ENCODE measurements at regions not wholly inside any gene's neighbourhood (a gene's known extent, or its start where the extent isn't known, plus 50 kb on each side); places are given as distances from the start of the nearest gene placed in this dataset.
"Not testable (repeated sequence)": the region's sequence is repeated elsewhere in the genome, so short reads cannot be mapped to it uniquely, and the experiment has no call there.

DNA sequence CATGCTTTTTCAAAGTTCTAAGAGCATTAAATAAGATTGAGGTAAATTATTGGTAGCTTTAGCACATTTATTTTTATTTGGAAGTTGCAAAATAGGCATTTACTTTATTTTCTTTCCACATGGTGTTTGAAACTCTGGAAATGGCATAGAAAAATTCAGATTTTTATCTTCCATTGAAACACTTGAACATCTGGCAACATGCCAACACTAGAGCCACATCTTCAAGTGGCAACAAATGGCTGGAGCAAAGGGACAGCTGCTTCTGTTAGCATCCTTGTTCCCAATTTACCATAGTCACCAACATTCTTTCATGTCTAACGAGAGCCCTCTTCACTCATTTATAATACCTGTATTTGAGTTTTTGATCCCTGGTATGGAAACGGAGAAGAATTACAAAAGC, 539.9 kb downstream of the ZNF608 start:
- DNase-seq, result no peak

DNA sequence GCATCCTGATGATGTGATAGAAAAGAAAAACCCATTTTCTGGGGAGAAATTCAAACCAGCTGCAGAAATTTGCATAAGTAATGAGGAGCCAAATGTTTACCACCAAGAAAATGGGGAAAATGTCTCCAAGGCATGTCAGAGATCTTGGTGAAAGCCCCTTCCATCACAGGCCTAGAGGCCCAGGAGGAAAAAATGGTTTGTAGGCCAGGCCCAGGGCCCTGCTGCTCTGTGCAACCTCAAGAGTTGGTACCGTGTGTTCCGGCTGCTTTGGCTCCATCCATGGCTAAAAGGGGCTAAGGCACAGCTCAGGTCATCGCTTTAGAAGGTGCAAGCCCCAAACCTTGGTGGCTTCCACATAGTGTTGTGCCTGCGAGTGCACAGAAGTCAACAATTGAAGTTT, 543.1 kb downstream of the ZNF608 start:
- no peak for DNase-seq

DNA sequence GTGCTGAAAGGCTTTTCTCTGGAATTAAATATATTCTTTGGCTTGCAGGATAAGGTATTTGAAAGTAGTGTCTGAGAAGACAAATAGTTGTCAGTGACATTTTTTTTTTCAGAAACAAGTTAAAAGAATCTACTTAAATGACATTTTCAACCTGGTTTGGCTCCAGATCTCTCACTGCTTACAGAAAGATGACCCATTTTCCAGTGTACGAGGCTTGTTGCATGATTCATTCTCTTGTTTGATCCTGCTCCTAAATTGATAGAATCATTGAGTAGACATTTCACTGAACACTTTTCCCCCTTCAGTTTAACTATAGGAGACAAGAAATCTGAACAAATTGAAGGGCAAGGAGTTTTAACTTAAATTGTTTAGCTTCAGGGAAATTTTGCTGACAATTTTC, 546.1 kb downstream of the ZNF608 start:
- no peak for DNase-seq

DNA sequence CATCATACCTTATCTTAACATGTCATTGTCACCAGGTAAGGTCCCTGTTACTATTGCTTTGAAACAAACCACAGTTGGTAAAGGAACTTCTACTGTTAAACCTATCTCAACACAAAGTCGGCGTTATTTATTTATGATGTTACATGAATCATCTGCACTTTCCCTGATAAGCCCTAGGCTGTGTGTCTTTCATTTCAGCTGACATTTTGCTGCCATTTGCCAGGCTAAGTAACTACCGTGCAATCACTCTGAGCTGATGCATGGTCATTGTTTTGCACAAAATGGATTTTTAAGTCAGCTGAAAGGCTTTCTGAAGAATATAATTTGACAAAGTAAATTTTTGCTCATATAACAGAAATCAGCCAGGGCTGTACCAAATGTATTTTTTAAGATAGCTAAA, 546.5 kb downstream of the ZNF608 start:
- DNase-seq, result no peak

DNA sequence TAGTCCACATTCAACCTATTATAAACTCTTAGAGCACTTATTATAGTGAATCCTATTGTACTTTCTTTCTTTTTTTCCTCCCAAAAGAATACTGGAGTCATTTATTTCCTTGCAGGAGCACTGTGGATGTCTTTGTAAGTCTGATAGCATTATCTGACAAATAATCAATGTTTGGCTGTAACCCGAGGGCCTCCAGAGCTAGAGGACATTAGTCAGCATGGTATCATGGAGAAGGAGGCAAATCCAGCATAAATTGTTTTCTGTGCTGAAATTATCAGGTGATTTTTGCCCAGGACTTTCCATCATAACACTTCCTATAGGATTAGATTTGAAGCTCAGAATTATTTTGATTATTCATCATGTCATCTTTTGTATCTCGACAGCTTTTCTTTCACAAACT, 551.0 kb downstream of the ZNF608 start:
- DNase-seq, result no peak

DNA sequence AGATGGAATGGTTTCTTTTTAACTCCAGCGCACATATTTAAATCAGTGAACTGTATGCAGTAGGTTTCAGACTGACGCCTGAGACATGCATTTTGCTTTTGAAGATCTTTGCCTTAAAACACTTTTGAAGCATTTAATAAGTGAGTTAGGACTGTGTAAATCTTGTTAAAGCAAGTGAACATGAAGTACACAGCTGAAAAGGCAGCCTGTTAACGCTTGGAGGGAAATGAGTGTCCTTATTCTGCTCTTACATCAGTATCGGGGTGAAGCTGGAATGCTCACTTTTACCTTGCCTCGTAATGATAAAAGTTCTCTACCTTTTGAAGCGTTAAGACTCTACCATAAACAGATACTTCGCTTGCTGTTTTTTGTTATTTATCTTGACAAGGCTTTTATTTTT, 552.2 kb downstream of the ZNF608 start:
- no peak for DNase-seq

DNA sequence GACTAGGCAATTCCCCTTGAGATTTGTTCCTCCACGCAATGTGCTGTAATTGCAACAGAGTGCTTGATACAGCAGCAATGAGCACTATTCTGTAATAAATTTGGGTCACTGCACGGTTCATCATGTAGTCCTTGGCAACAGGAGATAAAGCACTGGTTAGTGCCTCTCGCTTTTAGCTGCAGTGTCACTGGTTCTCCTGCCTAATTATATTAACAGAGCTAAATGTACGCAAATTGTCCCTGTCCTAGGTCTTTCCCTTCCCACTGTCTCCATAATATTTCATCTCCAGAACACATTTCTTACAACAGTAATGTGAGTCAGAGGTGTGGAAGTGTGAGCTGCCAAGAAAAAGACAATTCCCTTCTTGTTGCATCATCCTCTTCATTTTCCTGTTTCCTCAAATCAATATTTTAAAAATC, 553.1 kb downstream of the ZNF608 start:
- DNase-seq, result no peak

DNA sequence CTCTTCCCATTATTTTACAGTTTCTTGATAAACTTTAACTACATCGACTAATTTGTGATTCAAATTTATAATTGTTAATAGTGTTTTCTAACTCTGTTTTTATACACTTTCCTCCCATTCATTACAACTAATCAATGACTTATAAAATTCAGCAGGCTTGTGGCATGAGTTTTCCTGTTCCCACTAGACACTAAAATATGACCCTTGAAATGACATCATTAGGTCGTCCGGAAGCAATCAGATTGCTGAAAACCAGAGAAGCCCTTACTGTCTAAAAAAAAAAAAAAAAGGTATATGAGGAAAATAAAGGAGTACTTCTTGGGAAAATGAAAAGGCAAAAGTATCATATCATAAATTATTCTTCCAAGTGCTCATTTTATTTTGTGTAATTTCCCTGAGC, 553.7 kb downstream of the ZNF608 start:
- DNase-seq, result no peak

DNA sequence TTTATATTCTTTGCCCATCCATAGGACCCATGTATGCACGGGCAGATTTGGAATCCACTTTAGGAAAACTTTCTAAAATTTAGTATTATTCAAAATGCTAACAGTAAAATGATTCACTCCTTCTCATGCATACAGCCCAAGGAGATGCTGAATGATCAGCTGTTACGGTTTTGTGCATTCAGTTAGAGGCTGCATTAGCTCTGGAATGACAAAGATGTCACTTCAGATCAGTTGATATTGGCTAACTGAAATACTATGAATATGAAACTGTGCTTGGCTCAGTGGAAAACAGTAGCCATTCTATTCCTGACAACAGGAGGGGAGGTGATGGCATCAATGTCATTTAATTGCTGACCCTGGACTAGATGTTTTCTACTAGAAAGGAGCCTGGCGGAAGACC, 560.7 kb downstream of the ZNF608 start:
- no peak for DNase-seq

DNA sequence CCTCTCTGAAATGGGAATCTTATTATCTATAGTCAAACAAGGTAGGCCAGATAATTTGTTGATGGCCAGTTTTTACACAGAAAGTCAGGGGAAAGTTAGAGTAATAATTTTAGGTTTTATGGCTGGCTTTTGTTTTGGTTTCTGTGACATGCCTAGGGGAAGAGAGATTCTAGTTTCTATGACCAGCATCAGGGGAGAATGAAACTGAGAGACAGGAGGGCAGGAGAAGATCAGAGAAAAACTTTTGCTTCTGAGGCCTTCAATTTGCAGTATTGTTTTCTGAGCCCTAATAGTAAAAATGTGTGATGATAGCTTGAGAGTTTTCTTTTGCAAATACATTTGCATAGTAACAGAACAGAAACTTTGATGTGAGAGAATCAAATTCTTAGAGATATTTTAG, 564.3 kb downstream of the ZNF608 start:
- no peak for DNase-seq

DNA sequence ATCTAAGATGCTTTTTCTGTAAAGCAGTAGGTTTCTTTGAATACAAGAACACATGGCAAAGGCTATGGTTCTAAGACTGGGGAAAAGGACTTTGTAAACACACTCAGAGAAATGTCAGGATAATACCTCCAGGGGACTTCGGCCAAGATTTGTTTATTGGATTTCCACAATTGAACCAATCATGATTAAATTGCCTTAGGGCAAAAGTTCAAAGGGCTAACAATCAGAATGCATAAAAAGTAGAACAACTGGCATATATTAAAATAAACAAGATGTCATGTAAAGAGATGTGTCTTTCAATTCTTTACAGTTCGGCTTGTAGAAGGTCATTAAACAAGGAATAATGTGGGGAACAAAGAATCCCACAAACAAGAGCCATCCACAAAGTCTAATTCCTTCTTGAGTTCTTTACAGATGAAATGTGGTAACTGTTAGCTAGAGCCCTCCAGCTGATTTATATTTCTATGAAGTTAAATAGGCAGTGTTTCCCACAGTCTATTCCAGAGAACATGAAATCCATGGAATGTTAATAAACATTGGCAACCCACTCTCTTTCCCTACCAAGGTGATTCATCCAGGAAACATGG, 565.5 kb downstream of the ZNF608 start:
- no peak for DNase-seq

DNA sequence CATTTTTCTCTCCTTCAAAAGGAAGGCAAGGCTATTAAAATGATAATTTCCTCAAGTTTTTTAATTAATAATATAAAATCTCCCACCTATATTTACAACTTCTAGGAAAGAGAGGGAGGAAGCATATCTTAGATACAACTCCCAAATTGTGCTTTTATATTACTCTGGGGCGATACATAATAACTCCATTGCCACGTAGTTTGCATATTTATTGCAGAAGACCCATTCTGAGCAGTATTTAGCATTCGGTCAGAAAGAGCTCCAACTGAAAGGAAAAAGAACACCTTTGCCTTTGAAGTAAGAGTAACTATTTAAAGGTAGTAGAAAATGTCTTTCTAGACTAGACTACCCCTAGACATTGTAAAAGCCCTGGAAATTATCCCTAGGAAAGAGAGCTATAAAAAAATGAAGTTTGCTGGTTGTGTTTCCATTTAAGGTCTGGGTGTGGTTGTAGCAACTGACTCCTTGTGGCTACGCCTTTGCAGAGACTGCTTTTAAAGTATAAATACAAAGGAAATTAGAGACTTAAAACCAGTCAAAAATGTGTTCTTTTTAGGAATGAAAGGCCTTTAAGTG, 566.1 kb downstream of the ZNF608 start:
- no peak for DNase-seq

DNA sequence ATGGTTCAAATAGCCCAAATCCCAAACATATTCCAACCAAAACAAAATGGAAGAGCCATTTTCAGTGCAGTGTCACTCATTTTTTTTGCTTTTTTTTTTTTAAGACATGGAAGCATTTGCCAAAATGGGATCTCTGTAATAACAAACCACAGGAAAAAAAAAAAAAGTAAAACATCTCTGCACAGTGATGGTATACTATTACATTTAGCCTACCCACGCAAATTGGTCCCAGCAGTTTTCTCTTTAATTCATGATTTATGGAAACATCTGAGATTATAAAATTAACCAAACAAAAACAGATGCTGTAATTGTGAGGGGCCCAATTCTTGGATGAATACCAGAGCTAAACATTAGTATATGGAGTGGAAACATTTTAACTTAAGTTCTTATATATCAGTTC, 566.6 kb downstream of the ZNF608 start:
- no peak for DNase-seq

DNA sequence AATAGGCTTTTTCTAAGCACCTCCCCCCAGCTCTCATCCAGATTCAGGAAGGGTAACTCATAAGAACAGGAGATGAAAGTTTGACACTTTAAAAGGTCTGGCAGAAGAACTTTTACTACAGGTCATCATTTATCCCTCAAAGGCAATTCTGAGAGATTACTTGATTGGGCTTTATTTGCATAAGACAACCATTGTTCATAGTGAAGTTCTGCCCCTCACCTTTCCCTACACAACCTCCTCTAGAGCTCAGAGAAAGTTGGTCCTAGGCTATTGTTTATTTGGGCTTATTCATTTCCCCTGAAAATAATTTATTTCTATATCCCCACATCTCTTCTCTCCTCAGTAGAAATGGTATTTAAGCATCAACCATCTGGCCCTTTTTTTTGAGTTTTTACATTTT, 568.4 kb downstream of the ZNF608 start:
- DNase-seq, result no peak

DNA sequence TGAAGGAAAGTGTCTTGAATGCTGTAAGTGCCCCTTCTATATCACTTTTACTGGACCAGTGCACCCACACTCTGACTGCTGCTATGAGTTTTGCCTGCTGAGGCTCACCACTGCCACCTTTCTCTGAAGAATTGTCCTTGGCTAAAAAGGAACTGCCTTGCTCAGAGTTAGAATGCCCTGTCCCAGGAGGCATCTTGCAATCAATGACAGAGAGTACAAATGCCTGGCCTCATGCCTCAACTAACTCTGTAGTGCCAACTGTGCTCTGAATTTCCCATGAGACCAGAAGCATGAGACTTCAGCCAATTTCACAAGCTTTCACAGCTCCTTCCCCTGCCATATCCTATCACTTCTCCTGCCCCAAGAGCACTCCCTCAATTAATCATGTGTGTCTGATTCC, 569.7 kb downstream of the ZNF608 start:
- no peak for DNase-seq

DNA sequence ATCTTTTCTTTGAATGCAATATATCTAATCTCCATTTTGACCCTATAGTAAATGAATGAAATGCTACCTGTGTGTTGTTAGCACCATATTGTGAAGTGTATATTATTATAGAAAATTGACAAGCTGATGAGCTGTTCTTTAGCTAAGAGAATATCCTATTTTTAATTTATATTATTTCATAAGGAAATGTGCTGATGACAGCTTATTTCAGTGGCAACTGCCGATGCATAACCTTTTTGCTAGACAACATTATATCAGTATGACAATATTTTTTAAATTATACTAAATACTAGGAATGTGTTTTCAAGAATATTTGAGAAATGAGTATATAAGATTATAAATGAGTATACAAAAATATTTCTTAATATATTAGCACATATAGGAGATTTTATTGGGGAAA, 573.1 kb downstream of the ZNF608 start:
- no peak for DNase-seq

DNA sequence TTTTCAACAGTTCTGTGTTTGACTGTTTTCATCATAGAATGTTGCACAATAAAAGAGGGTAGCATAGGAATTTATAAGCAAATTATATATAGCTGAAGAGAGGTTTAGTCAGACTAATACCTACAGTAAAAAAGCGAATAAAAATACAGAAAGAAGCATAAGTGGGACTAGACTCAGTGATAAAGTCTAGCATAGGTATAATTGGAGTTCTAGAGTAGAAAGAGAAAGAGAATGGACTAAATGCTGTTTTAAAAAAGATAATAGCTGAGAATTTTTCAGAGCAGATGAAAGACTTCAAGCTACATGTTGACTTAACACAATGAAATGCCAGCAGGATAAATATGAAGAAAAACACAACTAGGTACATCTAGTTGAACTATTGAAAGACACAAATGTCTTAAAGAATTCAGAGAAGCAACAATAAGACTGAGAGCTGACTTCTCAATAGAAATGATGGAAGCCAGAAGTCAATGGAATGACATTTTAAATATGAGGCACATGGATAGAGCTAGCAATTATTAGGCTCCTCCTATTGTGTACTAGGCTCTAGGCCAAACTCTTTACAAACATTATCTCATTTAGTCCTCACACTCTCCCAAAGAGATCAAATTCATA, 573.9 kb downstream of the ZNF608 start:
- no peak for DNase-seq

DNA sequence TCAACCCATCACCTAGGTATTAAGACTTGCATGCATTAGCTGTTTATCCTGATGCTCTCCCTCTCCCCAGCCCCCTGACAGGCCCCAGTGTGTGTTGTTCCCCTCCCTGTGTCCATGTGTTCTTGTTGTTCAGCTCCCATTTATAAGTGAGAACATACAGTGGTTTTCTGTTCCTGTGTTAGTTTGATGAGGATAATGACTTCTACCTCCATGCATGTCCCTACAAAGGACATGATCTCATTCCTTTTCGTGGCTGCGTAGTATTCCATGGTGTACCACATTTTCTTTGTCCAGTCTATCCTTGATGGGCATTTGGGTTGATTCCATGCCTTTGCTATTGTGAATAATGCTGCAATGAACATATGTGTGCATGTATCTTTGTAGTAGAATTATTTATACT, 578.3 kb downstream of the ZNF608 start:
- DNase-seq, result not testable (repeated sequence)

DNA sequence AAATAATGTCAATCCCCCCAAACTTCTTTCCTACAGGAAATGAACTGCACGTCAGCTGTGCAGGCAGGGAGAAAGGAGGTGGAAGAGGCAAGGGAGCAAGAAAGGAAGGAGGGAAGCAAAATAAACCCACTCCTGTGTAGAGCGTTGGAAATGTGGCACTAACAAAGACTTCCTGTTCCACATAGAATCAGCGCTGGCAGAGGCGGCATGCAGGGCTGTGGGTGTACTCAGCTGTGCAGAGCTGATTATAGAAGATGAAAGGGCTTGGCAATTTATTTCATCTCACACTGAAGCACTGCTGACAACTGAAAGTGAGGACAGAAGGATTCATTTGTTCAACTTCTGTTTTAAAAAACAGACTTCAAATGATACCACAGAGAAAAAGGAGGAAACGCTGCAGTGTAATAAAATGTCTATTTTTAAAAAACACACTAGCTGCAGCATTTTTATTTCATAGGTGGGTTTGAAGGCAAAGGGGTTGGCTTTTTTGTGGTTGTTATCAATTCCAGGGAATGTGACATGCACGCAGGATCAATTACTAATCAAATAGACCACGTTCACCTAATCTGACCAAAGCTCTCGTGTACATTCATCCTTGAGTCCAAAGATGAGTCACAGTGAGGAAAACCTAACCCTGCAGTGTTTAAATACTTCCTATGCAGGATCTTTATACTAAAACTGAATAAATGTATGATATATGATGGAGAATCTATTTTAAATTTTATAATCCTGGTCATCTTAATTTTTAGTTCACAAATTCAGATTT, 583.5 kb downstream of the ZNF608 start:
- peak; percentile 76 for DNase-seq

DNA sequence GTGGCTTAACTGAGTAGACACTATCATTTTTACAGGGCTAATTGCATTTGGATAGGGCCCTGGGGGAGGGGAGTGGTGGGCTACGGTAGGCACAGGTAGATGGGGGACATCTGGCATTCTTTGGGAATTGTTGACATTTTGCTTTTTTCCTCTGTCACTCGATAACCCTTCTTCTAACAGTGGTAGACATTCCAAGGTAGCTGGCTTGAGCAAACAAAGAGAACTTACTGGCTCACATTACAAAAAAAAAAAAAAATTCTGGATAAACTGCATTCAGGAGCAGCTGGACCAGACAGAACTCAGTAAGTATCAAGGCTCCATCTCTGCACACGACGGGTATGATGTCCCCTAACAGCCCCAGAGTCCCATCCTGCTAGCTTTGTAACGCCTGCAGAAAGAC, 585.2 kb downstream of the ZNF608 start:
- no peak for DNase-seq

DNA sequence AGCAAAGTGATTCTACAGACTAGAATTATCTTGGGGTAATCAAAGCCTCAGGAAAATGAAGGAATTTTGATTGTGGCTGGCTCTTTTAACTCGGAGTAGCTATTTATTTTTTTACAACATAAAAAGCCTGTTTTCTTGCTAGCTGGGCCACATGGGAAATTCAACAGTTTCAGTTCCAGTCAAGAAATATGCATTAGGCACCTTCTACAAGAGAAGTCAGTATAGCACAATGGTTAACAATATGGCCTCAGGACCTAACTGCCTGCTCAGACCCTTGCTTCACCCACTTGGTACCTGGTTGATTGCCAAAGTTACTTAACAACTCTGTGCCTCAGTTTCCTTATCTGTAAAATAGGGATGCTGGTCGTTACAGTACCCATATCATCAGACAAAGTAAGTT, 586.2 kb downstream of the ZNF608 start:
- DNase-seq, result no peak

DNA sequence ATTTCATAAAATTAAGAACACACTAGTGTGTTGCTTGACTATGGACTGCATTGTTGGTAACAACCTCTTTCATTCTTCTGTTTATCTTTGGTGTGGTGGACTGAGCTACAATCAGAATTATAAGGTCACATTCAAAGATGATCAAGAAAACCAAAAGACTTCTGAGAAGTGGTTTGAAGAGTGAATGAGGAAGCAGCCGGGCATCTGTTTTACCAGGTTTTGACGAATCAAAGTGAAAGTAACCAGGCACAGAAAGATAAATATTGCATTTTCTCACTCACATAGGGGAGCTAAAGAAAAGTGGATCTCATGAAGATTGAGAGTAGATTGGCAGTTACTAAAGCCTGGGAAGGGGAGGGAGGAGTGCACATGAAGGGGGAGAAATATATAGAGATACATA, 589.1 kb downstream of the ZNF608 start:
- no peak for DNase-seq

DNA sequence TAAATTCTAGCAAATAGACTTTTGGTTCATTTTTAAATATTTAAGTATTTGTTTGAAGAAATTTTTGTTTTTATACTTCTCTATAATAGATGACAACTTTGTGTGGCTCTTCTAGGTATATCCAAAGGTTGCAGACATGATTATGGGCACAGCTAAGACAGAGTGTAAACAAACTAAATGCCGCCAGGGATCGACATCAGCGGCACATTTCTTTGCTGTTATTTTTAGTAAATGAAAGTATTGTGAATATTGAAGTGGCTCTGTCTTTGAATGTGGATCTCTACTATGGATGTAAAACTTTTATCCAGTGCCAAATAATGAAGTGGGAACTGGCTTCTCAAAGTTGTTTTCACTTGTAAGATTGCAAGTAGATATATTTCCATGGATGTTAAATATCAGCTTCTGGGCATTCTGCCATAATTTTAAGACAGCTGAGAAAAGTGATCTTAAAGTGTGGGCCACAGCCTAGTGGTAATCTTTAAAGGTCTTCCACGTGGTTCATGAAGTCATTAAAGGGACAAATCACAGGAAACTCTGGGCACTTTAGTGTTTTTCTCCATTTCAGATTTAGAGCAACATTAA, 589.9 kb downstream of the ZNF608 start:
- DNase-seq, result no peak

DNA sequence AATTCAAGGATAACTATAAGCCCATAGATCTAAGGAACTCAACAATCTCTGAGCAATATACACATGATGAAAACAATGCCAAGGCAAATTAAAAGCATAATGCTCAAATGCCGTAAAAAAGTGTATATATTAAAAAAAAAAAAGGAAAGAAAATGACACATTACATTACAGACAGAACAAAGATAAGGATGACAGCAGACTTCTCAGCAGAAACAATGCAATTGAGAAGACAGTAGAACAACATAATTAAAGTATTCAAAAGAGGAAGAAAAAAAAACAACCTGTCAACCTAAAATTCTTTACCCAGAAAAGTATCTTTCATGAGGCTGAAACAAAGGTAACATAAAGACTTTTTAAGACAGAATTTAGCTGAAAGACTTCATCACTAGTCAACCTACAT, 591.7 kb downstream of the ZNF608 start:
- no peak for DNase-seq

All from NCI-H2081 treated with DMSO at 0.1 percent for 48 hours (cell line).